HG03097 (cell line): ENCODE measurements at regions not wholly inside any gene's neighbourhood (a gene's known extent, or its start where the extent isn't known, plus 50 kb on each side); places are given as distances from the start of the nearest gene placed in this dataset.
"Not testable (repeated sequence)": the region's sequence is repeated elsewhere in the genome, so short reads cannot be mapped to it uniquely, and the experiment has no call there.

Source experiments
- ATAC-seq: cut with Tn5 transposase; IDR thresholded peaks from one replicate; pipeline ENCODE4 v1.9.1; 2021; ENCODE audit not compliant: unreplicated experiment, low FRiP score

DNA sequence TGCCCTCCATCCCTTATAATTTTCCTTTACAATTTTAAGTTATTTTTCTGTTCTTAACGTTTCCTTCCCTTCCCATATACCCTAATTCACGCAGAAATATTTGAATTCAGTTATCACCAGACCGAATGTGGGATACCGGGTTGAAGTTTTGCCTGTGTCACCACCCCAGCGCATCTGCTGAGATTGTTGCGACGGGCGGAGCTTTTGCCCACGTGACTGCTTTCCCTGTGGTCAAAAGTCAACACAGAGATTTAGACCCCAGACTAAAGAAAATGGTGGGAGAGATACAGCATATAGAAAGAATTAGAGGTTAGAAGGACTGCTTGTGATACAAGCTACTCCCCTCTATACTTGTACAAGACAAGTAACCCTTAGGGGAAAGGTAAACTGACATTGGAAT, 326.4 kb upstream of the CTNND2 start:
- no peak for ATAC-seq

DNA sequence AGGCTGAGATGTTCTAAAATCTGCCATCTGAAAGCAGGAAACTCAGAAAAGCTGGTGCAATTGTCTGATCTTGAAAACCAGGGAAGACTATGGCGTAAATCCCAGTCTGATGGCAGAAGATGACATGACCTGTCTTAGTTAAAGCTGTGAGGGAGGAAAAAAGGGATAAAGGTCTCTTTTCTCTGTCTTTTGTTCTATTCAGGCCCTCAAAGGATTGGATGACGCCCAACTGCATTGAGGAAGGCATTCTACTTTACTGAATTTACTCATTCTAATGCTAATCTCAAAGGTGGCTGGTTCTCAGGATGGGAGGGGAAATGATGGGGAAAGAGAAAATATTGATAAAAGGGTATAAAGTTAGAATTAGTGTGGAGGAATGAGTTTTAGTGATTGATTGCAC, 312.8 kb upstream of the CTNND2 start:
- no peak for ATAC-seq

DNA sequence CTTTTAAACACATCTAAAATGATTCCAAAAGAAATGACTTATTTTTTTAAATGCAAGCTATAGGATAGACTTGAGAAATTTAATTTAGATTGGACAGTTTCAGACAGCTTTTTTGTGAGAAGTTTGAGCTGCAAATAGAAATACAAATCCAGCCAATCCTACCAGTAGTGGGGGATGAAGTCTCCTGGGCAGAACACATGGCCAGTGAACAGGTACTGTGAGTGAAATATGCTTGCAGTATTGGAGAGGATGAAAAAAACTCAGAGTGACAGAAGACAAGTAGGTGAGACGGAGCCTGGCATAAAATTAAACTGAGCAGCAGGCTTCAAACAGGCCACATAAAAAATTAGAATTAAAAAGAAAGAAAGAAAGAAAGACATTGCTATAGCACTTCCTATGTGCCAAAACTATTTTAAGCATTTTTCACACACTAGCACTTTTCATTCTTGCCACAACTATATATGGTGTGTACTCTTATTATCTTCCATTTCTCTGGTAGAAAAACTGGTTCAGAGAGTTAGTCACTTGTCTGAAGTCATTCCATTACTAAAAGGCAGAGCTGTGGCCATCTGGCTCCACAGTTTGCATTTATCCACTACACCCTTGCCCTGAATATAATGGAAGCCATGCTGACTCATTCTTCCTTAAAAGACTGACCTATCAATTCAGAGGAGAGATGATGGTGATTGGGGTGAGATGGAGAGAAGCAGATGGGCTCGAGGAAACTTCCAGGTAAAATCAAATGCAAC, 310.2 kb upstream of the CTNND2 start:
- no peak for ATAC-seq

DNA sequence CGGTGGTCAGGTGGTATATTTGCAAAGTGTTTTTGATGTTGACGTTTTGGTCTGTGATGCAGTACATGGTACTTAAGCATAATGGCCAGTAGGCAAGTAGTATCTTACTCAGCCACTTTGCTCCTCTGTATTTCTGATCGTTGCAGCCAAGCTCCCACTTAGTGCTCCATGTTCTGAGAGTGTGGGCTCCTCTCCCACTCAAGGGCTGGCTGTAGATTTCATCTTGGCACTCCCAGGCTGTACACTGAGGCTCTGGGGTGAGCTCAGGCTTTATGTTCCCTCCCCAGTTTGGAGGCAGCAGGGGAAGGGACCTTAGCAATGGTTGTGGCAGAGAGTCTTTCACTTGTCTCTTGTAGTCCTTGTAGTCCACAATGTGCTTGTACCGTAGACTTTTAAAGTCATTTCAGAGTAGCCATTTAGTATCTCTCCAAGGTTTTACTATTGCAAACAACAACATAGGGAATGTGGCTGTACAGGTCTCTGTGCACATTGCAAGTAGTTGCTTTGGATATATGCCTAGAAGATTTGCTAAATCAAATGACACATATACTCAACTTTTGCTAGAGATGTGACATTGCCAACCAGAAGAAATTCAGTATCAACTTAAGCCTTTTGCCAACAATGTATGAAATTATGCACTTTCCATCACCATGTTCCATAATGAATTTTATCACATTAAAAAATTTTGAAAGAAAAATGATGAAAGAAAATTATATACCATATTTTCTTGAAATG, 304.3 kb upstream of the CTNND2 start:
- ATAC-seq: no peak

DNA sequence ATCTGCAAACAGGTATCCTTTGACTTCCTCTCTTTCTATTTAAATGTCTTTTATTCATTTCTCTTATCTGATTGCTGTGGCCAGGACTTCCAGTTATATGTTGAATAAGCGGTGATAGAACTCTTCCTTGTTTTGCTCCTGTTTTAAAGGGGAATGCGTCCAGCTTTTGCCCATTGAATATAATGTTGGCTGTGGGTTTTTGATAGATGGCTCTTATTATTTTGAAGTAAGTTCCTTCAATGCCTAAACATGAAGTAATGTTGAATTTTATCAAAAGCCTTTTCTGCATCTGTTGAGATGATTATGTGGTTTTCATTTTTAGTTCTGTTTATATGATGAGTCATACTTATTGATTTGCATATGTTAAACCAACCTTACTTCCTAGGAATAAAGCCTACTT, 300.5 kb upstream of the CTNND2 start:
- ATAC-seq: no peak

DNA sequence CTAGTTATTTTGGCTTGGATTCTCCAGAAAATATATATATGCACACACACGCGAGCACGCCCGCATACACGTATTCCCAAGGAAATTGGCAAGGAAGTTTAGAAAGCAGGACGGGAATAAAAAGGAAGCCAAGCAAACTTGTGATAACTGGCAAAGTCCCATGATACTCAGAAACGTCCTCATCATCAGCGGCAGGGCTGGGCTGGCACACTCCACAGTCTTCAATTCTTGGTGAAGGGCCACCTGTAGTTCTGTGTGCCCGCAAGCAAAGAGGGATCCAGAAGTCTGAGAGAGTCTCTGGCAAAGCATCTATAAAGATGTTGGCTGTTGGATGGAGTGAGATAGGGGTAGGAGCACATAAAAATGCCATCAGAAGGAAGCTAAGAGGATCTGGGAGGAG, 289.3 kb upstream of the CTNND2 start:
- ATAC-seq: no peak

DNA sequence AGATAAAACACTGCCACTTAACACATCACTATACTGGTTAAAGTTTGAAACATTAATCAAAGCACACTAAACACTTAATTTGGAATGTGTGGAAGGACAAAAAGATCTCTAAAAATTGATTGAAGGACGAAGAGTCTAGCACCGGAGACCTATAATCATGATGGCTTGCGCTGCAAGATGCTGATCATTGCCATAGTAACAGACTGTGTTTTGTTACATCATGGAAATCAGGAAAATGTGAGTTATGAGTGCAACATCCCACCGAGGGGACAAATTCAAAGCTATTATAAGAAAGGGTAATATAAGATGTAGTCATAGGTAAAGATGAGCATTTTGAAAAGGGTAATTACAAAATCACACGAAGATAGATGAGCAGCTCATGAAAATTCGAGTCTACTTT, 278.8 kb upstream of the CTNND2 start:
- no peak for ATAC-seq

DNA sequence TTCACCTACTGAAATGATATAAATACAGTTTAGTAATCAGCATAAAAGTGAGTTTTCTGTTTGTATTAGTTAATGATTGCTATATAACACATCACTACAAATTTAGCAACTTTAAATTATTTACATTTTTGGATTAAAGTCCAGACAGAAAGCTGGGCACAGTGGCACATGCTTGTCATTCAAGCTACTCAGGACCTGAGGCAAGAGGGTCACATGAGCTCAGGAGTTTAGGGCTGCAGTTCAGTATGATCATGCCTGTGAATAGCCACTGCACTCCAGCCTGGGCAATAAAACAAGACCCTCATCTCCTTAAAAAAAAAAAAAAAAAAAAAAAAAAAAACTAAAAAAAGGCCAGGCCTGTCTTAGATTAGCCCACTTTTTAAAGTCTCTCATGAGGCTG, 273.6 kb upstream of the CTNND2 start:
- ATAC-seq: no peak

DNA sequence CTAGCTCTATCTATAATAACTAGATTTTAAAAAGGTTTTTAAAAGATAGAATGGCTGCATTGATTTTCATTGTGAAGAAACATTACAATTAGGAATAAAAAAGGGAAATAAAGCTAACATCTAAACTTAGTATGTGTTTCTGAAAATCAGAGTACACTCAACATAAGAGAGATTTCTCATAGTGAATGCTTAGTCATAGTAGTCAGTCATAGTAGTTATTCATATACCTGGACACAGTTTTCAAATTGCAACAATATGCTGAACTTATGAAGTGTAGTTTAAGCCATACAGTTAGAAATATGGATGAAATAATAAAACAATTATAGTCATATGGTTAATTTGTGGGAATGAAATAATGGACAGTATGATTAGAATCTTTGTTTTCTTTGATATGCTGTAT, 273.0 kb upstream of the CTNND2 start:
- ATAC-seq: no peak

DNA sequence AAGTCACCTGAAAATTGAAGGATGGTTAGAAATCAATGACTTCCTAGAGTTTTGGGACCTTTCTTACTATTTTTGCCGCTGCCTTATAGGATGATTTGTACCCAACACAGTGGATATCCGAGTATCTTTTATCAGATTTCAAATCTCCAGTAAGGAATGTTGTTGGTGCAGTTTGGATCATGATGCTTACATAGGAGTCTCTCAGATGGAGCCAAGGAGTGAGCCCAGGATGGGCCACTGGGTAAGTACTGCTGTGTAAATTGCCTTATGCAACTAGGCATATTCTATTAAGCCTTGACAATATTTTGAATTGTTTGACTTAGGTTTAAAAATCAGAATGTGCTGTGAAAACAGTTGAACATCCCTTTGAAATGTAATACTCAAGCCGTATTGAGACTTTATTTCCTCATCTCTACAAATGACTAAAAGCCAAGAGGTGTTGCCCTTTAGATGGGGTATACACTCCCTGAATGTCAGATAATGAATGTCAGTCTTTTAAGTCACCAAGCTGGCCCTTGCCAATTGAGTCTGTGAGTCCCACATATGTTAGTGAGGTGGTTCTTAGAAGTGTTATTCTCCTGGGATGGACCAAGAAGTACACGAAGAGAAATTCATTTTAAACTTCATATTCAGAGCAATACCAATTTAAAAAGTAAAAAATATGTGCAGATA, 271.8 kb upstream of the CTNND2 start:
- no peak for ATAC-seq

DNA sequence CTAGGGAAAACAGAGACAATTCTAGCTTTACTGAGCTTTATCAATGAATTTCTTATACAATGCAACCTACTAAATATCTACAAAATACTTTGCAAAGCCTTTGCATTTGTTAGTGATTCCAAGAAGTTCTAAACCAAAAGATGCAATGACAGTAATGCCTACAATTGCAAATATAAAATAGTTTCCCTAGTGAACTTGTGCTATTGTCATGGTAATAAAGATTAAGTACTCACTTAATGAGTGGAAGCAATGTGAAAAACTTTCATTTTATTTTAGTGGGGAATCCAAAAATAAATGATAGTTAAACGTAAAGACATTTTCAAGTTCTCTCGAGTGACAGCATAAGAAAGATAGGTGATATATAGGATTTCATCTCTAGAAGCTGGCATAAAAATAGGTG, 270.5 kb upstream of the CTNND2 start:
- no peak for ATAC-seq

DNA sequence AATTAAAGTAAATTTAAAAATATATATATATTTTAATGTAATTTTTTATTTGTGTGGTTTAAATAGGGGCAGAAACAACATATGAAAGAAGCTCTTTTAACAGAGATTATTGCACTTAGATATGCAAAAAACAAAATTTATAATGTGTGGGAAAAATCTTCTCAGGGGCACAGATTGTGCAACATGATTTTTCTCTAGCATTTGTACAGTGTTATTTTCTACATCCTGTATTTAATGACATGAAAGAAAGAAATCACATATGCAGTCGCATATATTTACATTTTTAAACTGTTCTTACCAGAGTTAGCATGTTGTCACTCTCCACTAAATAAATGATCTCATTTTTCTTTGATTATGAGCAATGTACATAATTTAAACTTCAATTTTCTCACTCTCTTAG, 265.3 kb upstream of the CTNND2 start:
- no peak for ATAC-seq

DNA sequence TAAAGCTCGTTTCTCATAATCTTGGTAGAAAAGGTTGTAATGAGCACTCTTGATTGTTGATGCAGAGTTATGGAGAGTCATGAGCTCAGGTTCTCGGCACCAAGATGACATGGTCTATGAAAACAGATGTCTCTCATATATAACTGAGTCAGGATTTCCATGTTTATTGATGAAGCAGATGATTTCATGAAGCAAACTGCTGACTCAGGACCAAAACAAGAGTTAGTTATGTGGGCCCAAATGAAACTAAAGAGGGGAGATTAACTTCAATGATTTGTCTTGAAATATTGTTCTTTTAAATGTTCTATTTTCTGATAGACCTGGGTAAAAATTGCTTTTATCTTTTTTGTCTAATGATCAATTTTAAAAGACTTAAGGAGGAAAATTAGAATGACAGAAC, 258.6 kb upstream of the CTNND2 start:
- no peak for ATAC-seq

DNA sequence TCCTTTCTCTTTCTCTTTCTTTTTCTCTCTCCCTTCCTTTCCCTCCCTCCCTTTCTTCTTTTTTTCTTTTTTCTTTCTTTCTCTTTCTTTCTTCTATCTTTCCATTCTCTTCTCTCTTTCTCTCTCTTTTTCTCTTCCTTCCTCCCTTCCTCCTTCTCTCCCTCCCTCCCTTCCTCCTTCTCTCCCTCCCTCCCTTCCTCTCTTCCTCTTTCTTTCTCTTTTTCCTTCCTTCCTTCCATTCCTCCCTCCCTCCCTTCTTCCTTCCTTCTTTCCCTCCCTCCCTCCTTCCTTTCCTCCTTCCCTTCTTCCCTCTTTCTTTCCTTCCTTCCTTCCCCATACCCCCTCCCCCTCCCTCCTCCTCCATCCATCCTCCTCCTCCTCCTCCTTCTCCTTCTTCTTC, 243.3 kb upstream of the CTNND2 start:
- no peak for ATAC-seq

DNA sequence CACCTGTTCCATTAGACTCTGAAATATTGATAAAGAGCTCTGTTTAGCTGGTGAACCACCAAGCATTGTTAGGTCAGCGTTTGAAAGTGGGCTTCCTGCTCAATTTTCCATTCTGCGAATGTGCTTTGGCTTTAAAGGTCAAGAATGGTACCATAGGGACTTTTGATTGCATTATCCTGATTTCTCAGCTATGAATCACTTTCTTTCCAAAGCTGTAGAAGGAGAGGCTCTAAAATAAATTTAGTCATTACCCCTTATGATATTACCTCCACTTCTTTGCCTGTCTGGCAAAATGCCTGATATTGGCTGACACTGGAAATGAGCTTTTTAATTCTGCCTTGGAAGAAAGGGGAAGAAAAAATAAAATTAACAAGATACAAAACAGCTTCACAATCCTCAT, 237.2 kb upstream of the CTNND2 start:
- no peak for ATAC-seq

DNA sequence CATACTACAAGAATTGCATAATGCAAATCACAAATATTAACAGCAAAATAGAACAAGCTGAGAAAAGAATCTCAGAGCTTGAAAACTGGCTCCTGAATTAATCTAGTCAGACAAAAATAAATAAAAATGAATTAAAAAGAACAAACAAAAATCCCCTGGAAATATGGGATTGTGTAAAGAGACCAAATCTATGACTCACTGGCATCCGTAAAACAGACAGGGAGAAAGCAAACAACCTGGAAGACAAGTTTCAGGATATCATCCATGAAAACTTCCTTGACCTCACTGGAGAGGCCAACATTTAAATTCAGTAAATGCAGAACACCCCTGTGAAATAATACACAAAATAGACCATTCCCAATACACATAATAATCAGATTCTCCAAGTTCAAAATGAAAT, 229.3 kb upstream of the CTNND2 start:
- no peak for ATAC-seq

DNA sequence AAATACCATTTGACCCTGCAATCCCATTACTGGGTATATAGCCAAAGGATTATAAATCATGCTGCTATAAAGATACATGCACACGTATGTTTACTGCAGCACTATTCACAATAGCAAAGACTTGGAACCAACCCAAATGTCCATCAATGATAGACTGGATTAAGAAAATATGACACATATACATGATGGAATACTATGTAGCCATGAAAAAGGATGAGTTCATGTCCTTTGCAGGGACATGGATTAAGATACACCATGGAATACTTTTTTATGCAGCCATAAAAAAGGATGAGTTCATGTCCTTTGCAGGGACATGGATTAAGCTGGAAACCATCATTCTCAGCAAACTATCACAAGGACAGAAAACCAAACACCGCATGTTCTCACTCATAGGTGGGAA, 226.8 kb upstream of the CTNND2 start:
- not testable (repeated sequence) for ATAC-seq

DNA sequence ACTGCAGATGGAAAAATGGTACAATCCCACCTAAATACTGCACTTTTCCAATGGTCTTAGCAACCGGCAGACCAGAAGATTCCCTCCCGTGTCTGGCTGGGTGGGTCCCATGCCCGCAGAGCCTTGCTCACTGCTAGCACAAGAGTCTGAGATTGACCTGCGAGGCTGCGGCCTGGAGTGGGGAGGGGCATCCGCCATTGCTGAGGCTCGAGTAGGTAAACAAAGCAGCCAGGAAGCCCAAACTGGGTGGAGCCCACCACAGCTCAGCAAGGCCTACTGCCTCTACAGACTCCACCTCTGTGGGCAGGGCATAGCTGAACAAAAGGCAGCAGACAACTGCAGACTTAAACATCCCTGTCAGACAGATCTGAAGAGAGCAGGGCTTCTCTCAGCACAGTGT, 221.6 kb upstream of the CTNND2 start:
- ATAC-seq: no peak

DNA sequence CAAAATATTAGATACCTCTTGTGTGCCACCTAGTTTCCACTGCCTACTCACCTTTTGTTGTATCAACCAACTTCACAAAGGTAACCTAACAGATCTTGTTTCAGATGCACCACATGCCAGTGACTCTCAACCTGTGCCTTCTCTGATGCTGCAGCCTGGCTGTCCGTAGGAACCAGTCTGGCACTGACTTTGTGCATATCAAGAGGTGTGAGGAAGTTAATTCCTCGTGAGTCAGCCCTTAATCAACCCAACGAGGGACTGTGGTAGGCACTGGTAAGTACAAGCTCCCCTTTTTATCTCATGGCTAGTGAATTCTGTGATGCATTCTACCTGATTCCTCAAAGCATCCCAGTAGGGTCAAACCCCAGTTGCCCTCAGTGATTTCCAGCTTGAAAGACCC, 215.4 kb upstream of the CTNND2 start:
- no peak for ATAC-seq

DNA sequence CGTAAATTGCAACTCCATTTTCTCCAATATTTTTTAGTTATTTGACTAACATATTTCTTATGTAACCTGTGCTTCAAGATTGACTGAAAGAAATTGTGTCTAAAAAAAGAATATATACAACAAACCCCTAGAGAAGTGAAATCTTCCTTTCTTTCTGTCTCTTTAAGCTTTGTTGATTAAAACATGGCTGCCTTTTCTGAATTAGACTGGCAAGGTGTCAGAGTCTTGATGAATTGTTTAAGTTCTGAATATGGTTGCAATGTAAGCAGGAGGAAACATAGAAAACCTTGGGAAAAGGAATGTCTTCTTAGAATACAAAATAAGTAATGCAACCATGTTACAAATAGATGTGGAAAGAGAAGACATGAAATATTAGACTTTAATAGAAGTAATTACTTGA, 209.8 kb upstream of the CTNND2 start:
- no peak for ATAC-seq

DNA sequence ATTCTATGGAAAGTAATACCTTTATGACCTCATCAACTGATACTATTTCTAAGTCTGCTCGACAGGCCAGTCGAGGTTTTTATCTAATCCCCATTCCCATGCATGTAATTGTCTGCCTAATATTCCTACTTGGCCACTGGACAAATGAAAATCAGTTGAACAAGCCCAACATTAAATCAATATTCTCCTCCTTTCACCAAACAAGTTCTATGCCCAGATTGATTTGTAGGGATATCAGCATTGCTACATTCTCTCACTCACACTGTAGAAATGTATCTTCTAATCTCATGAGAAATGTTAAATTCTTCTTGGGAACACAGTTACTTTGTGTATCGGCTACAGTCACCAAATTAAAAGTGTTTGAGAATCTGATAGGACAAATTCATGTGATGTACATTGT, 208.8 kb upstream of the CTNND2 start:
- ATAC-seq: no peak

DNA sequence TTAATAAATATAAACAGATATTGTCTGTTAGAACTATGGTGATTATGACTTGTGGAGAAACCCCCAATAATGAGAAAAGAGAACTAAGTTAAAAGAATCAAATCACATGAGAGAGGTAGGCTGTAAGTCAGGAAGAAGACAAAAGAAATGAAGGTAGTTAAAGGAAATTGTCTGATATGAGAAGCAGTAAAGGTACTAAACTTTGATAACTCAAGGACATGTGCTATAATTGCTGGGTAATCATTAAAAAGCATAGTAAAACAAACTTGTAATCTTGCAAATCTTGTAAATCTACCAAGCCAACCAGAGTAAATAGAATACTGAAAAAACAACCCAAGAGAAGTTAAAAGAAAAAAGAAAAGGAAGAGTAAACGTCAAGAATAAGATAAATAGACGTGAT, 207.0 kb upstream of the CTNND2 start:
- no peak for ATAC-seq
